ENCODE measurements at regions not wholly inside any gene's neighbourhood (a gene's known extent, or its start where the extent isn't known, plus 50 kb on each side); places are given as distances from the start of the nearest gene placed in this dataset.

- CTCF ChIA-PET, result no interaction called here
- Histone ChIP-seq H3K9me3 (ENCODE audit: control insufficient read depth, insufficient read depth, low read depth, low read length) (no peaks in the 10 kb centered on the region), H3K4me3 (ENCODE audit: low read depth, low read length) (no peak overlapping the region), H3K4me1 (ENCODE audit: control insufficient read depth, insufficient read depth, low read length) (no peaks in the 10 kb centered on the region), H3K36me3 (ENCODE audit: control insufficient read depth in 2 of 2, insufficient read depth in 1 of 2, low read length in 2 of 2) (no peaks in the 10 kb centered on the region), H3K27ac (ENCODE audit: extremely low read depth, low read depth, low read length) (no peak overlapping the region)
- POLR2A ChIA-PET, result no interaction called here
- TF ChIP-seq ZNF426 (tag by site-specific recombination; IDR thresholded peaks at IDR 0.05), result no peak
- TF ChIP-seq ZNF133 (tag by site-specific recombination; IDR thresholded peaks at IDR 0.05), result no peak
- TF ChIP-seq HOXC10 (CRISPR knock-in tag; IDR thresholded peaks at IDR 0.05), result no peak
- TF ChIP-seq BCL11A (tag by site-specific recombination; IDR thresholded peaks at IDR 0.05; ENCODE audit: low read depth), result no peak
These were observed 1860.8 kb upstream of the LRRTM1 start for GRCh38 chr2:82165377-82165776.

GRCh38 chr2:82158150-82158549, 1853.6 kb upstream of the LRRTM1 start:
- Histone ChIP-seq H3K9me3 (ENCODE audit: control insufficient read depth, insufficient read depth, low read depth, low read length) (no peaks in the 10 kb centered on the region), H3K27ac (ENCODE audit: extremely low read depth, low read depth, low read length) (no peak overlapping the region), H3K36me3 (ENCODE audit: control insufficient read depth in 2 of 2, insufficient read depth in 1 of 2, low read length in 2 of 2) (no peaks in the 10 kb centered on the region), H3K4me1 (ENCODE audit: control insufficient read depth, insufficient read depth, low read length) (no peaks in the 10 kb centered on the region), H3K4me3 (ENCODE audit: low read depth, low read length) (no peak overlapping the region)
- ChIA-PET CTCF (no interaction called here), POLR2A (no interaction called here)
- TF ChIP-seq ZNF658 (tag by site-specific recombination; IDR thresholded peaks at IDR 0.05) (no peak), ZNF426 (tag by site-specific recombination; IDR thresholded peaks at IDR 0.05) (no peak), ZNF623 (tag by site-specific recombination; IDR thresholded peaks at IDR 0.05) (no peak), ZNF2 (tag by site-specific recombination; IDR thresholded peaks at IDR 0.05) (no peak), RBAK (tag by site-specific recombination; IDR thresholded peaks at IDR 0.05) (no peak), ZNF654 (tag by site-specific recombination; IDR thresholded peaks at IDR 0.05; ENCODE audit: low read depth) (no peak), ZBTB8A (tag by site-specific recombination; IDR thresholded peaks at IDR 0.05) (no peak), ZNF223 (tag by site-specific recombination; IDR thresholded peaks at IDR 0.05) (no peak), GLIS1 (tag by site-specific recombination; IDR thresholded peaks at IDR 0.05) (no peak), ZNF211 (tag by site-specific recombination; IDR thresholded peaks at IDR 0.05; ENCODE audit: low read depth) (no peak), ZBTB17 (tag by site-specific recombination; IDR thresholded peaks at IDR 0.05) (no peak), ZNF830 (tag by site-specific recombination; IDR thresholded peaks at IDR 0.05; ENCODE audit: low read depth) (no peak), ZNF785 (tag by site-specific recombination; IDR thresholded peaks at IDR 0.05) (no peak), ZIC2 (tag by site-specific recombination; IDR thresholded peaks at IDR 0.05) (no peak), ZNF335 (tag by site-specific recombination; conservative IDR thresholded peaks at IDR 0.05) (no peak), MZF1 (tag by site-specific recombination; IDR thresholded peaks at IDR 0.05; ENCODE audit: borderline replicate concordance) (no peak), ZNF624 (tag by site-specific recombination; IDR thresholded peaks at IDR 0.05) (no peak), SETDB1 (IDR thresholded peaks at IDR 0.05; ENCODE audit: insufficient read length, low read length) (no peak), ZNF157 (tag by site-specific recombination; IDR thresholded peaks at IDR 0.05) (no peak)

GRCh38 chr2:82155469-82155868, 1850.9 kb upstream of the LRRTM1 start:
- POLR2A ChIA-PET, result no interaction called here
- Histone ChIP-seq H3K27ac (ENCODE audit: extremely low read depth, low read depth, low read length) (no peak overlapping the region), H3K4me1 (ENCODE audit: control insufficient read depth, insufficient read depth, low read length) (no peaks in the 10 kb centered on the region), H3K9me3 (ENCODE audit: control insufficient read depth, insufficient read depth, low read depth, low read length) (no peaks in the 10 kb centered on the region), H3K4me3 (ENCODE audit: low read depth, low read length) (no peak overlapping the region), H3K36me3 (ENCODE audit: control insufficient read depth in 2 of 2, insufficient read depth in 1 of 2, low read length in 2 of 2) (no peaks in the 10 kb centered on the region)
- CTCF ChIA-PET, result no interaction called here
- TF ChIP-seq HOXA7 (CRISPR knock-in tag; IDR thresholded peaks at IDR 0.05; ENCODE audit: borderline replicate concordance) (no peak), ZNF26 (tag by site-specific recombination; IDR thresholded peaks at IDR 0.05) (no peak), ZNF580 (tag by site-specific recombination; IDR thresholded peaks at IDR 0.05) (no peak), YY2 (tag by site-specific recombination; IDR thresholded peaks at IDR 0.05) (no peak), ZNF747 (tag by site-specific recombination; IDR thresholded peaks at IDR 0.05) (no peak), HOXD13 (CRISPR knock-in tag; IDR thresholded peaks at IDR 0.05; ENCODE audit: borderline replicate concordance) (no peak), ZBTB21 (tag by site-specific recombination; IDR thresholded peaks at IDR 0.05) (no peak), FEZF1 (tag by site-specific recombination; IDR thresholded peaks at IDR 0.05) (no peak), ZNF391 (tag by site-specific recombination; IDR thresholded peaks at IDR 0.05; ENCODE audit: borderline replicate concordance, low read depth) (no peak), ZNF223 (tag by site-specific recombination; IDR thresholded peaks at IDR 0.05) (no peak), ZNF335 (tag by site-specific recombination; conservative IDR thresholded peaks at IDR 0.05) (no peak), GFI1B (tag by site-specific recombination; IDR thresholded peaks at IDR 0.05) (no peak), ZNF2 (tag by site-specific recombination; IDR thresholded peaks at IDR 0.05) (no peak), KLF16 (tag by site-specific recombination; IDR thresholded peaks at IDR 0.05) (no peak)

Data from HEK293 (cell line).